ENCODE measurements at regions not wholly inside any gene's neighbourhood (a gene's known extent, or its start where the extent isn't known, plus 50 kb on each side); places are given as distances from the start of the nearest gene placed in this dataset.

GRCh38 chr1:230587061-230587460, 55.2 kb upstream of the COG2 start:
- H3K27ac ChIP-seq (ENCODE audit: low read depth, low read length), result no peak overlapping the region
- H3K36me3 ChIP-seq (ENCODE audit: control insufficient read depth in 1 of 2, insufficient read depth in 2 of 2, low read length in 2 of 2), result no peaks in the 10 kb centered on the region
- H3K79me2 ChIP-seq (ENCODE audit: insufficient read depth, low read length), result no peaks in the 10 kb centered on the region
- H4K20me1 ChIP-seq (ENCODE audit: insufficient read depth), result no peaks in the 10 kb centered on the region
- ChIA-PET CTCF (no interaction called here), RAD21 (ENCODE audit: low non-redundant PET in 1 of 2, low total read pairs in 2 of 2, uncharacterized antibody in 2 of 2, unreplicated experiment in 2 of 2) (no interaction called here), POLR2A (no interaction called here)
- no TSS peak for BruUV-seq (replicated peaks)
- H3K4me2 ChIP-seq (ENCODE audit: low read length), result no peak overlapping the region
- peaks cover 6% of the 10 kb centered on the region for H3K27me3 ChIP-seq (ENCODE audit: insufficient read depth, low read length)
- no peak overlapping the region for H3K9ac ChIP-seq (ENCODE audit: low read length)
- no peak overlapping the region for H3K4me3 ChIP-seq (replicated peaks in 1 of 2; ENCODE audit: low read depth in 1 of 2, low read length in 2 of 2)
- intact Hi-C loops (cut with micrococcal nuclease), result no loop called here
- no peaks in the 10 kb centered on the region for H3K9me3 ChIP-seq (ENCODE audit: control insufficient read depth in 1 of 2, insufficient read depth in 1 of 2, low read depth in 1 of 2, low read length in 2 of 2)
- no peak overlapping the region for H2AFZ ChIP-seq (ENCODE audit: low read depth, low read length, poor library complexity, severe bottlenecking)
- ATAC-seq (no peak), DNase-seq (ENCODE audit: low read depth, low spot score) (no peak)
- no peaks in the 10 kb centered on the region for H3K4me1 ChIP-seq (ENCODE audit: control insufficient read depth in 1 of 2, insufficient read depth in 2 of 2, low read length in 2 of 2)
- TF ChIP-seq EZH2phosphoT487 (IDR thresholded peaks at IDR 0.05; ENCODE audit: borderline replicate concordance), result no peak
- TF ChIP-seq CEBPB (IDR thresholded peaks at IDR 0.05; ENCODE audit: low read depth), result no peak
- no peak for TF ChIP-seq POLR2AphosphoS5 (IDR thresholded peaks at IDR 0.05; ENCODE audit: low read depth, low read length)
- TF ChIP-seq SRF (IDR thresholded peaks at IDR 0.05; ENCODE audit: low read depth), result no peak
- no peak for TF ChIP-seq CTCF (IDR thresholded peaks at IDR 0.05 in 2 of 3, conservative IDR thresholded peaks at IDR 0.05 in 1 of 3; ENCODE audit: borderline replicate concordance in 1 of 3, insufficient read depth in 1 of 3, low read depth in 2 of 3, low read length in 2 of 3)
- no peak for TF ChIP-seq JUND (IDR thresholded peaks at IDR 0.05)
- no peak for TF ChIP-seq SP1 (IDR thresholded peaks at IDR 0.05; ENCODE audit: low read depth)
- no peak for TF ChIP-seq EGR1 (IDR thresholded peaks at IDR 0.05; ENCODE audit: low read depth)
- TF ChIP-seq POLR2A (IDR thresholded peaks at IDR 0.05; ENCODE audit: borderline replicate concordance, extremely low read depth, insufficient read depth, insufficient read length), result no peak
- TF ChIP-seq RAD21 (IDR thresholded peaks at IDR 0.05; ENCODE audit: low read depth), result no peak
- no peak for TF ChIP-seq FOSL1 (IDR thresholded peaks at IDR 0.05; ENCODE audit: low read depth)
- no peak for TF ChIP-seq ZFX (IDR thresholded peaks at IDR 0.05)
- TF ChIP-seq, protein P1, sequence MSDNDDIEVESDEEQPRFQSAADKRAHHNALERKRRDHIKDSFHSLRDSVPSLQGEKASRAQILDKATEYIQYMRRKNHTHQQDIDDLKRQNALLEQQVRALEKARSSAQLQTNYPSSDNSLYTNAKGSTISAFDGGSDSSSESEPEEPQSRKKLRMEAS (IDR thresholded peaks at IDR 0.05), result no peak
- TF ChIP-seq ZNF274 (IDR thresholded peaks at IDR 0.05; ENCODE audit: low read depth, low read length), result no peak
- no peak for TF ChIP-seq ZBTB33 (IDR thresholded peaks at IDR 0.05; ENCODE audit: extremely low read depth, insufficient replicate concordance, low read length)
- TF ChIP-seq, protein P2, sequence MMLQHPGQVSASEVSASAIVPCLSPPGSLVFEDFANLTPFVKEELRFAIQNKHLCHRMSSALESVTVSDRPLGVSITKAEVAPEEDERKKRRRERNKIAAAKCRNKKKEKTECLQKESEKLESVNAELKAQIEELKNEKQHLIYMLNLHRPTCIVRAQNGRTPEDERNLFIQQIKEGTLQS (IDR thresholded peaks at IDR 0.05), result no peak
- no peak for TF ChIP-seq CBX3 (IDR thresholded peaks at IDR 0.05; ENCODE audit: low read depth)
- TF ChIP-seq REST (IDR thresholded peaks at IDR 0.05; ENCODE audit: low read depth), result no peak
- TF ChIP-seq TCF7L2 (IDR thresholded peaks at IDR 0.05; ENCODE audit: borderline replicate concordance, extremely low read depth, insufficient read depth, insufficient read length), result no peak
- H3K9me2 ChIP-seq (ENCODE audit: insufficient read depth), result no peaks in the 10 kb centered on the region
